Tibial artery (tissue), 4 donors: ENCODE measurements at regions not wholly inside any gene's neighbourhood (a gene's known extent, or its start where the extent isn't known, plus 50 kb on each side); places are given as distances from the start of the nearest gene placed in this dataset.

ENCODE experiments used
- DNase-seq, 2 donors: peaks; one replicate each; pipeline ENCODE4 v3.0.0-alpha.2; 2019
- H3K27ac ChIP-seq, 2 donors: fragments of 200-600 bp; sonication (generic) in 1 of 2; 1 replicate in 1 of 2; 2 replicates in 1 of 2; pipeline ENCODE4 v1.5.1; 2018 to 2019; ENCODE audit warnings: mild to moderate bottlenecking in 1 of 2
- H3K27me3 ChIP-seq, 2 donors: fragments of 200-600 bp; sonication (generic) in 1 of 2; one replicate each; pipeline versions ENCODE4 v1.5.1 to v1.6.0; 2016 to 2019
- H3K36me3 ChIP-seq, 3 donors: fragments of 200-600 bp; sonication (generic) in 2 of 3; one replicate each; pipeline ENCODE4 v1.5.1; 2016 to 2019; ENCODE audit warnings: mild to moderate bottlenecking in 2 of 3
- H3K4me1 ChIP-seq, 4 donors: fragments of 200-600 bp; sonication (generic) in 2 of 4; 1 replicate in 3 of 4; 2 replicates in 1 of 4; pipeline ENCODE4 v1.5.1; 2016 to 2019
- H3K4me3 ChIP-seq, 2 donors: fragments of 200-600 bp; sonication (generic) in 1 of 2; 1 replicate in 1 of 2; 2 replicates in 1 of 2; pipeline ENCODE4 v1.5.1; 2018 to 2019; ENCODE audit warnings: mild to moderate bottlenecking in 2 of 2
- H3K9me3 ChIP-seq, 3 donors: fragments of 200-600 bp; sonication (generic) in 1 of 3; one replicate each; pipeline ENCODE4 v1.5.1; 2016 to 2019
- CTCF ChIP-seq, 2 experiments: fragments of 200-600 bp in 1 of 2; fragments of 450-650 bp in 1 of 2; IDR thresholded peaks; one replicate each; pipeline ENCODE4 v1.5.1; 2017 to 2019; ENCODE audit warnings: antibody characterized with exemption in 2 of 2, mild to moderate bottlenecking in 1 of 2, moderate library complexity in 1 of 2
- intact Hi-C: fragments of 100-400 bp; cut with DNase I; formaldehyde crosslinking; loops from one replicate; pipeline ENCODE4 v1.15.0; 2023; ENCODE audit warnings: low total_unique reads

- Histone ChIP-seq H3K27me3 (no peaks in the 10 kb centered on the region), H3K27ac (no peak overlapping the region), H3K4me1 (no peaks in the 10 kb centered on the region), H3K4me3 (no peak overlapping the region), H3K9me3 (no peaks in the 10 kb centered on the region), H3K36me3 (no peaks in the 10 kb centered on the region)
- intact Hi-C loops, result no loop called here
- TF ChIP-seq CTCF (IDR thresholded peaks at IDR 0.05), result no peak
- DNase-seq, result no peak
These were observed 750.8 kb upstream of the ID2 start for GRCh38 chr2:7930800-7931635.

GRCh38 chr2:7931808-7932207, 750.0 kb upstream of the ID2 start:
- no peak overlapping the region for H3K27ac ChIP-seq
- H3K4me1 ChIP-seq, result no peaks in the 10 kb centered on the region
- no peaks in the 10 kb centered on the region for H3K9me3 ChIP-seq
- TF ChIP-seq CTCF (IDR thresholded peaks at IDR 0.05), result no peak
- intact Hi-C loops, result no loop called here
- DNase-seq, result no peak
- H3K36me3 ChIP-seq, result no peaks in the 10 kb centered on the region
- H3K27me3 ChIP-seq, result no peaks in the 10 kb centered on the region
- no peak overlapping the region for H3K4me3 ChIP-seq

GRCh38 chr2:7933672-7934071, 748.2 kb upstream of the ID2 start:
- H3K36me3 ChIP-seq, result no peaks in the 10 kb centered on the region
- H3K9me3 ChIP-seq, result no peaks in the 10 kb centered on the region
- no peaks in the 10 kb centered on the region for H3K4me1 ChIP-seq
- H3K27ac ChIP-seq, result no peak overlapping the region
- TF ChIP-seq CTCF (IDR thresholded peaks at IDR 0.05), result no peak
- DNase-seq, result no peak
- intact Hi-C loops, result no loop called here
- no peak overlapping the region for H3K4me3 ChIP-seq
- no peaks in the 10 kb centered on the region for H3K27me3 ChIP-seq

- Histone ChIP-seq H3K36me3 (no peaks in the 10 kb centered on the region), H3K27ac (no peak overlapping the region), H3K4me1 (no peaks in the 10 kb centered on the region), H3K4me3 (no peak overlapping the region), H3K9me3 (no peaks in the 10 kb centered on the region), H3K27me3 (no peaks in the 10 kb centered on the region)
- TF ChIP-seq CTCF (IDR thresholded peaks at IDR 0.05), result no peak
- DNase-seq, result no peak
- intact Hi-C loops, result no loop called here
These were observed 747.4 kb upstream of the ID2 start for GRCh38 chr2:7934476-7934875.

GRCh38 chr2:7937082-7937481, 744.8 kb upstream of the ID2 start:
- DNase-seq, result no peak
- intact Hi-C loops, result no loop called here
- no peak for TF ChIP-seq CTCF (IDR thresholded peaks at IDR 0.05)
- Histone ChIP-seq H3K9me3 (no peaks in the 10 kb centered on the region), H3K4me3 (no peak overlapping the region), H3K27me3 (no peaks in the 10 kb centered on the region), H3K4me1 (no peaks in the 10 kb centered on the region), H3K36me3 (no peaks in the 10 kb centered on the region), H3K27ac (no peak overlapping the region)
